HepG2 (cell line): ENCODE measurements at regions not wholly inside any gene's neighbourhood (a gene's known extent, or its start where the extent isn't known, plus 50 kb on each side); places are given as distances from the start of the nearest gene placed in this dataset.

Experiments used
- ATAC-seq: fragments of 200-7000 bp; cut with Tn5 transposase; 3 replicates; pipeline ENCODE4 v1.9.1; 2020; ENCODE audit warnings: mild to moderate bottlenecking, moderate library complexity
- BruUV-seq: library from RNA; stranded (reverse); fragments of 400-500 nt; replicated peaks from 2 replicates; lab custom pipeline; 2021; lab: Mats Ljungman, UMichigan
- CTCF ChIA-PET: fragments of 300-600 bp; formaldehyde crosslinking; extraction: SDS; loops from one replicate; lab custom pipeline; 2021; ENCODE audit warnings: low total read pairs, inconsistent platforms, low intra/inter-chr PET ratio; lab: Yijun Ruan, JAX
- POLR2A ChIA-PET: fragments of 350-600 bp; sonication (Branson Sonifier 250); formaldehyde crosslinking; loops from one replicate; lab custom pipeline; 2020; ENCODE audit warnings: antibody characterized with exemption, inconsistent platforms; lab: Yijun Ruan, JAX
- DNase-seq: peaks from one replicate; pipeline ENCODE4 v3.0.0-alpha.2; 2015; ENCODE audit warnings: low spot score
- FAIRE-seq: peaks from 3 replicates; lab custom pipeline; 2011; peaks lifted over from hg19 to GRCh38; lab: Jason Lieb, UNC
- H2AFZ ChIP-seq: one replicate; pipeline ENCODE4 v1.6.1; 2011; ENCODE audit warnings: low read length, inconsistent platforms
- H3K27ac ChIP-seq: fragments of 300-600 bp; 3 replicates; pipeline ENCODE4 v1.8.0; 2011; ENCODE audit warnings: mixed run types, mild to moderate bottlenecking, mixed read lengths, low read length, inconsistent platforms; ENCODE audit not compliant: insufficient read depth; ENCODE audit errors: extremely low read length
- H3K27me3 ChIP-seq, 2 experiments: fragments of 200-600 bp in 1 of 2; 2 replicates in 1 of 2; 3 replicates in 1 of 2; pipeline versions ENCODE4 v1.6.0 to v1.8.0; 2011; ENCODE audit warnings: low read length in 2 of 2, mild to moderate bottlenecking in 2 of 2, moderate library complexity in 2 of 2, inconsistent platforms in 1 of 2; ENCODE audit not compliant: insufficient read depth in 2 of 2, control insufficient read depth in 1 of 2
- H3K36me3 ChIP-seq, 2 experiments: fragments of 200-600 bp in 1 of 2; replicated peaks in 1 of 2; 2 replicates in 1 of 2; 3 replicates in 1 of 2; pipeline versions ENCODE4 v1.5.1 to v1.8.0; 2011; ENCODE audit warnings: low read length in 2 of 2, inconsistent platforms in 1 of 2; ENCODE audit not compliant: insufficient read depth in 2 of 2, control insufficient read depth in 1 of 2
- H3K4me1 ChIP-seq: 2 replicates; pipeline ENCODE4 v1.5.1; 2012; ENCODE audit warnings: low read length, inconsistent platforms; ENCODE audit not compliant: insufficient read depth
- H3K4me2 ChIP-seq: 2 replicates; pipeline ENCODE4 v1.6.0; 2011; ENCODE audit warnings: low read depth, low read length, inconsistent platforms
- H3K4me3 ChIP-seq, 3 experiments: fragments of 200-600 bp in 1 of 3; sonication (generic), shearing (Covaris generic) in 1 of 3; replicated peaks in 1 of 3; 2 replicates each; pipeline ENCODE4 v1.5.1; 2011 to 2016; ENCODE audit warnings: low read length in 3 of 3, inconsistent platforms in 2 of 3, low read depth in 2 of 3, mild to moderate bottlenecking in 2 of 3, control low read depth in 1 of 3, mixed read lengths in 1 of 3; ENCODE audit not compliant: insufficient read depth in 1 of 3
- H3K79me2 ChIP-seq: one replicate; pipeline ENCODE4 v1.6.1; 2011; ENCODE audit warnings: low read length, inconsistent platforms; ENCODE audit not compliant: insufficient read depth
- H3K9ac ChIP-seq: 2 replicates; pipeline ENCODE4 v1.6.0; 2011; ENCODE audit warnings: mild to moderate bottlenecking, low read depth, low read length, inconsistent platforms; ENCODE audit not compliant: insufficient read depth
- H3K9me3 ChIP-seq: 2 replicates; pipeline ENCODE4 v1.5.1; 2012; ENCODE audit warnings: mild to moderate bottlenecking, low read length
- H4K20me1 ChIP-seq: 2 replicates; pipeline ENCODE4 v1.6.0; 2011; ENCODE audit warnings: inconsistent platforms, mild to moderate bottlenecking, low read length, moderate library complexity; ENCODE audit not compliant: insufficient read depth
- JDP2 ChIP-seq: sonication (generic); formaldehyde crosslinking; IDR thresholded peaks from 2 replicates; pipeline ENCODE4 v1.8.1; 2022; ENCODE audit warnings: missing genetic modification reagents, borderline replicate concordance
- TSC22D2 ChIP-seq: sonication (generic); formaldehyde crosslinking; IDR thresholded peaks from 2 replicates; pipeline ENCODE4 v1.5.1; 2020; ENCODE audit warnings: missing genetic modification reagents, mild to moderate bottlenecking, borderline replicate concordance
- ZFP36L2 ChIP-seq: sonication (generic); formaldehyde crosslinking; IDR thresholded peaks from 2 replicates; pipeline ENCODE4 v1.4.0; 2020; ENCODE audit warnings: missing genetic modification reagents
- WGBS: methylation state at CpG from one replicate; pipeline ENCODE4 v1.1.6; 2017; ENCODE audit warnings: low lambda C conversion rate; 5-methylcytosine and 5-hydroxymethylcytosine counted together
- in situ Hi-C: cut with HindIII; loops from 2 replicates; pipeline ENCODE4 v1.10.0; 2017; ENCODE audit warnings: low pct_unique_long_range_greater_than_20kb; ENCODE audit not compliant: extremely low pct_ligation_motif_present
- intact Hi-C: fragments of 100-400 bp; cut with micrococcal nuclease; formaldehyde crosslinking; loops from one replicate; pipeline ENCODE4 v1.10.0; 2022; ENCODE audit not compliant: unreplicated experiment
- TF ChIP-seq, protein P1 (sequence below): sonication (generic); formaldehyde crosslinking; IDR thresholded peaks from one replicate; pipeline ENCODE4 v1.5.1; 2020; ENCODE audit warnings: mild to moderate bottlenecking, missing genetic modification reagents; ENCODE audit errors: not compliant biosample characterization
- TF ChIP-seq, protein P2 (sequence below): sonication (generic); formaldehyde crosslinking; IDR thresholded peaks from 2 replicates; pipeline ENCODE4 v1.9.0; 2021; ENCODE audit warnings: missing genetic modification reagents, borderline replicate concordance
- TF ChIP-seq, protein P3 (sequence below): sonication (generic); formaldehyde crosslinking; IDR thresholded peaks from 2 replicates; pipeline ENCODE4 v1.8.0; 2022; ENCODE audit warnings: missing genetic modification reagents, mild to moderate bottlenecking, inconsistent platforms, borderline replicate concordance
- TF ChIP-seq, protein P4 (sequence below): IDR thresholded peaks from 2 replicates; pipeline ENCODE4 v1.6.1; 2012; ENCODE audit warnings: low read depth, low read length, improper control_type of control experiment

DNA sequence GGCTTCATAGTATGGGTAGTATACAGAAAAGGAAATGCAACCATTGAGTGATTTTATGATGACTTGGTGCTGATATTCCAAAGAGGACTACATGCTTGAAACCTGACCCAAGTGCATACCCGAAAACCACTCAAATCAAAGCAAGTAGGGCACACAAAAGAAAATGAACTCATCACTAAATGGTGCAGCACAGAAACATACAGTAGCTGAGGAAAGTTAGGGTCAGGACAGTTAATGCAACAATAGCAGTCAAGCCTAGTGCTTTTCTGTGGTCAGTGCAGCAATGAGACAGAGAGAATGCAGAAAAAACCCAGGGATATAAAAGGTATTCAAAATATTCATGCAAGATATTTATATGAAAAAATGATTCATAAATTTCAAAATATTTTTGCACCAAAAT lies 711.1 kb downstream of the EPHA7 start:
- no peak overlapping the region for H3K9ac ChIP-seq
- H3K9me3 ChIP-seq, result no peaks in the 10 kb centered on the region
- no peaks in the 10 kb centered on the region for H3K27me3 ChIP-seq
- H3K79me2 ChIP-seq, result no peaks in the 10 kb centered on the region
- H2AFZ ChIP-seq, result no peak overlapping the region
- no peaks in the 10 kb centered on the region for H4K20me1 ChIP-seq
- in situ Hi-C loops (no loop called here), intact Hi-C loops (no loop called here)
- no peak overlapping the region for H3K4me3 ChIP-seq
- 11% methylated on average over 1 of the region's 1 CpG for WGBS
- H3K36me3 ChIP-seq, result no peaks in the 10 kb centered on the region
- H3K4me2 ChIP-seq, result no peak overlapping the region
- CTCF ChIA-PET, result no interaction called here
- TF ChIP-seq, protein P1, sequence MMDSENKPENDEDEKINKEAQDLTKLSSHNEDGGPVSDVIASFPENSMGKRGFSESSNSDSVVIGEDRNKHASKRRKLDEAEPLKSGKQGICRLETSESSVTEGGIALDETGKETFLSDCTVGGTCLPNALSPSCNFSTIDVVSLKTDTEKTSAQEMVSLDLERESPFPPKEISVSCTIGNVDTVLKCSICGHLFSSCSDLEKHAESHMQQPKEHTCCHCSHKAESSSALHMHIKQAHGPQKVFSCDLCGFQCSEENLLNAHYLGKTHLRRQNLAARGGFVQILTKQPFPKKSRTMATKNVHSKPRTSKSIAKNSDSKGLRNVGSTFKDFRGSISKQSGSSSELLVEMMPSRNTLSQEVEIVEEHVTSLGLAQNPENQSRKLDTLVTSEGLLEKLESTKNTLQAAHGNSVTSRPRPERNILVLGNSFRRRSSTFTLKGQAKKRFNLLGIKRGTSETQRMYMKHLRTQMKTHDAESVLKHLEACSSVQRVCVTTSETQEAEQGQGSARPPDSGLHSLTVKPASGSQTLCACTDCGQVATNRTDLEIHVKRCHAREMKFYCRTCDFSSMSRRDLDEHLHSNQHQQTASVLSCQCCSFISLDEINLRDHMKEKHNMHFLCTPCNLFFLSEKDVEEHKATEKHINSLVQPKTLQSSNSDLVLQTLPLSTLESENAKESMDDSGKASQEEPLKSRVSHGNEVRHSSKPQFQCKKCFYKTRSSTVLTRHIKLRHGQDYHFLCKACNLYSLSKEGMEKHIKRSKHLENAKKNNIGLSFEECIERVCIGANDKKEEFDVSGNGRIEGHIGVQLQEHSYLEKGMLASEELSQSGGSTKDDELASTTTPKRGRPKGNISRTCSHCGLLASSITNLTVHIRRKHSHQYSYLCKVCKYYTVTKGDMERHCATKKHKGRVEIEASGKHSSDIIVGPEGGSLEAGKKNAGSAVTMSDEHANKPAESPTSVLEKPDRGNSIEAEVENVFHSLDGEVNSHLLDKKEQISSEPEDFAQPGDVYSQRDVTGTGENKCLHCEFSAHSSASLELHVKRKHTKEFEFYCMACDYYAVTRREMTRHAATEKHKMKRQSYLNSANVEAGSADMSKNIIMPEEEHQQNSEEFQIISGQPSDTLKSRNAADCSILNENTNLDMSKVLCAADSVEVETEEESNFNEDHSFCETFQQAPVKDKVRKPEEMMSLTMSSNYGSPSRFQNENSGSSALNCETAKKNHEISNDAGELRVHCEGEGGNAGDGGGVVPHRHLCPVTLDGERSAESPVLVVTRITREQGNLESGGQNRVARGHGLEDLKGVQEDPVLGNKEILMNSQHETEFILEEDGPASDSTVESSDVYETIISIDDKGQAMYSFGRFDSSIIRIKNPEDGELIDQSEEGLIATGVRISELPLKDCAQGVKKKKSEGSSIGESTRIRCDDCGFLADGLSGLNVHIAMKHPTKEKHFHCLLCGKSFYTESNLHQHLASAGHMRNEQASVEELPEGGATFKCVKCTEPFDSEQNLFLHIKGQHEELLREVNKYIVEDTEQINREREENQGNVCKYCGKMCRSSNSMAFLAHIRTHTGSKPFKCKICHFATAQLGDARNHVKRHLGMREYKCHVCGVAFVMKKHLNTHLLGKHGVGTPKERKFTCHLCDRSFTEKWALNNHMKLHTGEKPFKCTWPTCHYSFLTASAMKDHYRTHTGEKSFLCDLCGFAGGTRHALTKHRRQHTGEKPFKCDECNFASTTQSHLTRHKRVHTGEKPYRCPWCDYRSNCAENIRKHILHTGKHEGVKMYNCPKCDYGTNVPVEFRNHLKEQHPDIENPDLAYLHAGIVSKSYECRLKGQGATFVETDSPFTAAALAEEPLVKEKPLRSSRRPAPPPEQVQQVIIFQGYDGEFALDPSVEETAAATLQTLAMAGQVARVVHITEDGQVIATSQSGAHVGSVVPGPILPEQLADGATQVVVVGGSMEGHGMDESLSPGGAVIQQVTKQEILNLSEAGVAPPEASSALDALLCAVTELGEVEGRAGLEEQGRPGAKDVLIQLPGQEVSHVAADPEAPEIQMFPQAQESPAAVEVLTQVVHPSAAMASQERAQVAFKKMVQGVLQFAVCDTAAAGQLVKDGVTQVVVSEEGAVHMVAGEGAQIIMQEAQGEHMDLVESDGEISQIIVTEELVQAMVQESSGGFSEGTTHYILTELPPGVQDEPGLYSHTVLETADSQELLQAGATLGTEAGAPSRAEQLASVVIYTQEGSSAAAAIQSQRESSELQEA (CRISPR knock-in tag), result no peak
- no peak for TF ChIP-seq TSC22D2 (CRISPR knock-in tag)
- TF ChIP-seq ZFP36L2 (CRISPR knock-in tag), result no peak
- TF ChIP-seq, protein P2, sequence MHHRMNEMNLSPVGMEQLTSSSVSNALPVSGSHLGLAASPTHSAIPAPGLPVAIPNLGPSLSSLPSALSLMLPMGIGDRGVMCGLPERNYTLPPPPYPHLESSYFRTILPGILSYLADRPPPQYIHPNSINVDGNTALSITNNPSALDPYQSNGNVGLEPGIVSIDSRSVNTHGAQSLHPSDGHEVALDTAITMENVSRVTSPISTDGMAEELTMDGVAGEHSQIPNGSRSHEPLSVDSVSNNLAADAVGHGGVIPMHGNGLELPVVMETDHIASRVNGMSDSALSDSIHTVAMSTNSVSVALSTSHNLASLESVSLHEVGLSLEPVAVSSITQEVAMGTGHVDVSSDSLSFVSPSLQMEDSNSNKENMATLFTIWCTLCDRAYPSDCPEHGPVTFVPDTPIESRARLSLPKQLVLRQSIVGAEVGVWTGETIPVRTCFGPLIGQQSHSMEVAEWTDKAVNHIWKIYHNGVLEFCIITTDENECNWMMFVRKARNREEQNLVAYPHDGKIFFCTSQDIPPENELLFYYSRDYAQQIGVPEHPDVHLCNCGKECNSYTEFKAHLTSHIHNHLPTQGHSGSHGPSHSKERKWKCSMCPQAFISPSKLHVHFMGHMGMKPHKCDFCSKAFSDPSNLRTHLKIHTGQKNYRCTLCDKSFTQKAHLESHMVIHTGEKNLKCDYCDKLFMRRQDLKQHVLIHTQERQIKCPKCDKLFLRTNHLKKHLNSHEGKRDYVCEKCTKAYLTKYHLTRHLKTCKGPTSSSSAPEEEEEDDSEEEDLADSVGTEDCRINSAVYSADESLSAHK (CRISPR knock-in tag), result no peak
- TF ChIP-seq JDP2 (CRISPR knock-in tag), result no peak
- TF ChIP-seq, protein P3, sequence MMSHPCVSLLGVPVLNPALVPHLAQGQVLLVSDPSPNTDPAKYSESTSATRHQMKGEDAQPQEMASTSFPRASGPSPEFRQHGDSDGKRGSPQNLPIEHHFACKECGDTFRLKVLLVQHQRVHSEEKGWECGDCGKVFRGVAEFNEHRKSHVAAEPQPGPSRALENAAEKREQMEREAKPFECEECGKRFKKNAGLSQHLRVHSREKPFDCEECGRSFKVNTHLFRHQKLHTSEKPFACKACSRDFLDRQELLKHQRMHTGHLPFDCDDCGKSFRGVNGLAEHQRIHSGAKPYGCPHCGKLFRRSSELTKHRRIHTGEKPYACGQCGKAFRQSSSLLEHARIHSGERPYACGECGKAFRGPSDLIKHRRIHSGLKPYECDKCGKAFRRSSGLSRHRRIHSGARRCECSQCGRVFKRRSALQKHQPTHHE, result no peak
- TF ChIP-seq, protein P4, sequence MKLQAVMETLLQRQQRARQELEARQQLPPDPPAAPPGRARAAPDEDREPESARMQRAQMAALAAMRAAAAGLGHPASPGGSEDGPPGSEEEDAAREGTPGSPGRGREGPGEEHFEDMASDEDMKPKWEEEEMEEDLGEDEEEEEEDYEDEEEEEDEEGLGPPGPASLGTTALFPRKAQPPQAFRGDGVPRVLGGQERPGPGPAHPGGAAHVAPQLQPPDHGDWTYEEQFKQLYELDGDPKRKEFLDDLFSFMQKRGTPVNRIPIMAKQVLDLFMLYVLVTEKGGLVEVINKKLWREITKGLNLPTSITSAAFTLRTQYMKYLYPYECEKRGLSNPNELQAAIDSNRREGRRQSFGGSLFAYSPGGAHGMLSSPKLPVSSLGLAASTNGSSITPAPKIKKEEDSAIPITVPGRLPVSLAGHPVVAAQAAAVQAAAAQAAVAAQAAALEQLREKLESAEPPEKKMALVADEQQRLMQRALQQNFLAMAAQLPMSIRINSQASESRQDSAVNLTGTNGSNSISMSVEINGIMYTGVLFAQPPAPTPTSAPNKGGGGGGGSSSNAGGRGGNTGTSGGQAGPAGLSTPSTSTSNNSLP, result no peak
- TF ChIP-seq, all 625 proteins: peak for 0
- FAIRE-seq (no peak), DNase-seq (no peak), ATAC-seq (no peak)
- no TSS peak for BruUV-seq
- no peak overlapping the region for H3K27ac ChIP-seq
- H3K4me1 ChIP-seq, result no peaks in the 10 kb centered on the region
- POLR2A ChIA-PET, result no interaction called here
